A673 (cell line): ENCODE measurements at regions not wholly inside any gene's neighbourhood (a gene's known extent, or its start where the extent isn't known, plus 50 kb on each side); places are given as distances from the start of the nearest gene placed in this dataset.

Source experiments
- BruUV-seq: library from RNA; stranded (reverse); fragments of 400-500 nt; replicated peaks from 2 replicates; lab custom pipeline; 2021; lab: Mats Ljungman, UMichigan
- CTCF ChIA-PET: fragments of 300-600 bp; sonication (Branson Sonifier 250); formaldehyde crosslinking; loops from one replicate; lab custom pipeline; 2022; ENCODE audit warnings: antibody characterized with exemption; lab: Charles Lee
- POLR2A ChIA-PET: fragments of 300-600 bp; sonication (Branson Sonifier 250); formaldehyde crosslinking; loops from one replicate; lab custom pipeline; 2022; ENCODE audit warnings: antibody characterized with exemption; ENCODE audit not compliant: low non-redundant PET; lab: Charles Lee
- DNase-seq: peaks from one replicate; pipeline ENCODE4 v3.0.0-alpha.2; 2015; ENCODE audit warnings: low spot score
- H3K27ac ChIP-seq: fragments of 200-600 bp; sonication (generic); 2 replicates; pipeline ENCODE4 v1.5.1; 2016; ENCODE audit warnings: mixed run types, low read depth, mild to moderate bottlenecking, mixed read lengths, antibody characterized with exemption, low read length; ENCODE audit not compliant: poor library complexity, severe bottlenecking
- H3K27me3 ChIP-seq: fragments of 200-600 bp; sonication (generic); replicated peaks from 2 replicates; pipeline ENCODE4 v1.6.1; 2017; ENCODE audit warnings: mixed run types, low read depth, mild to moderate bottlenecking, mixed read lengths, antibody characterized with exemption, low read length; ENCODE audit not compliant: insufficient read depth, poor library complexity
- H3K36me3 ChIP-seq: fragments of 200-600 bp; sonication (generic); 2 replicates; pipeline ENCODE4 v1.6.1; 2016; ENCODE audit warnings: mixed run types, mild to moderate bottlenecking, mixed read lengths, antibody characterized with exemption, low read length; ENCODE audit not compliant: insufficient read depth, poor library complexity, severe bottlenecking
- H3K4me1 ChIP-seq: fragments of 200-600 bp; sonication (generic); 2 replicates; pipeline ENCODE4 v1.6.1; 2017; ENCODE audit warnings: mixed run types, mild to moderate bottlenecking, mixed read lengths, antibody characterized with exemption, low read length; ENCODE audit not compliant: insufficient read depth, poor library complexity, severe bottlenecking
- H3K4me3 ChIP-seq: fragments of 200-600 bp; sonication (generic); 2 replicates; pipeline ENCODE4 v1.5.1; 2016; ENCODE audit warnings: low read depth, mixed run types, mild to moderate bottlenecking, mixed read lengths, low read length; ENCODE audit not compliant: poor library complexity, severe bottlenecking
- H3K9me3 ChIP-seq: fragments of 200-600 bp; sonication (generic); 2 replicates; pipeline ENCODE4 v1.6.1; 2016; ENCODE audit warnings: mixed run types, low read depth, mild to moderate bottlenecking, mixed read lengths, antibody characterized with exemption, low read length; ENCODE audit not compliant: poor library complexity, severe bottlenecking
- CTCF ChIP-seq: fragments of 300-800, 200-600 bp; sonication (generic); conservative IDR thresholded peaks from 2 replicates; pipeline ENCODE4 v1.5.1; 2017; ENCODE audit warnings: low read depth, mild to moderate bottlenecking, antibody characterized with exemption, low read length, moderate library complexity, mixed read lengths
- EZH2 ChIP-seq: fragments of 200-600 bp; sonication (generic); IDR thresholded peaks from 2 replicates; pipeline ENCODE4 v1.6.1; 2017; ENCODE audit warnings: borderline replicate concordance, low read depth, mild to moderate bottlenecking, mixed read lengths, antibody characterized with exemption, low read length; ENCODE audit not compliant: poor library complexity, severe bottlenecking
- intact Hi-C: fragments of 100-400 bp; cut with micrococcal nuclease; formaldehyde crosslinking; loops from one replicate; pipeline ENCODE4 v1.10.0; 2022; ENCODE audit not compliant: unreplicated experiment

DNA sequence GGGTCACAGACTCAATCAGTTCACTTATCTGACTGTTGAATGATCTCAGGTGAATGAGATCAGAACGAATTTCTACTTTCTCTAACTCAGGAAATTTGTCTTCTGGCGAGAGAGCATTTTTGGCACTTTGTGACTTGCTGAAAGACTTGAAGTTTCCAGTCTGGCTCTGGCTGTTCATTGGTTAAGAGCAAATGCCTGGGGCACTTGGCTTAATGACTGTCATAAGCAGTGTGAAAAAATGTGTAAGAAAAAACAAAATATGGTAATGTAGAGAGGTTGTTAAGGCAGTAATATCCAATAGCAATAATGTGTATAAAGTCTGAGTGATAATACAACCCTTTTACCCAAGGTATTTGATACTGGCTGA is 71.3 kb upstream of the PGRMC2 start:
- ChIA-PET POLR2A (no interaction called here), CTCF (interaction anchor here (0.6 kb wide), 1 partner anchor 1057 kb away, joined by 3 read pairs; no protein-coding TSS in a partner anchor)
- no peaks in the 10 kb centered on the region for H3K9me3 ChIP-seq
- intact Hi-C loops: no loop called here
- no peaks in the 10 kb centered on the region for H3K27me3 ChIP-seq
- no peaks in the 10 kb centered on the region for H3K4me1 ChIP-seq
- H3K4me3 ChIP-seq: no peak overlapping the region
- no peak overlapping the region for H3K27ac ChIP-seq
- no peaks in the 10 kb centered on the region for H3K36me3 ChIP-seq
- no peak for DNase-seq
- BruUV-seq: no TSS peak
- no peak for TF ChIP-seq EZH2
- no peak for TF ChIP-seq CTCF

DNA sequence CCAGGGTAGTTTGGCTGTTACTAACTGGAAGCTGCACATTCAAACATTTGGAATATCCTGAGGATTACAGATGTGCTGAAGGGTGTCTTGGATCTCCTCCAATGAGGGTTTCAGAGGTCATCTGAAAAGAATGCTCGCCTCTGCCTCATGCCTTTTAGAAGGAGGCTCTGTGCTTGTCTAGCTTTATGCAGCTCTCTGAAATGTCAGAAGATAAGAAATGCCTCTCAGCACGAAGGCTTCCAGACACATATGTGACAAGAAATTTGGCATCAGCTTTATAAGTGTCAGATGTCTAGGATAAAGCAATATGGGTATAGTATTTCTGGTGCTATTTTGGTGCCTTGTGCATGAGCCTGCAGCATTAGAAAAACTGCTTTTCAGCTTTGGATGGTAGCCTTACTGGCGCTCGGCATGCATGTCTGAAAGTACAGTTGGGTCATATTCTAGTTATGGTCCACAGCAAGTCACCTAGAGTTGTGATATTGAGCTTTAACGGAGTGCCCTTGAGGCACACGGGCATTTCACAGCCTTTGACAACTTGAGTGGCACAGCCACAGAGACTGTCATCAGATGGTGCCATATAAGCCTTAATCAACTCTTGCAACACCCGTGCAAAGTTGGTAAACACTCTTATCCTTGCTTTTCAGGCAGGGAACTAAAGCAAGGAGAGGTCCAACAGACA is 70.8 kb upstream of the PGRMC2 start:
- Histone ChIP-seq H3K4me1 (no peaks in the 10 kb centered on the region), H3K4me3 (no peak overlapping the region), H3K27ac (no peak overlapping the region), H3K9me3 (no peaks in the 10 kb centered on the region), H3K36me3 (no peaks in the 10 kb centered on the region), H3K27me3 (no peaks in the 10 kb centered on the region)
- no TSS peak for BruUV-seq
- CTCF ChIA-PET: interaction anchor here (0.6 kb wide), 1 partner anchor 1058 kb away, joined by 3 read pairs; no protein-coding TSS in a partner anchor
- POLR2A ChIA-PET: no interaction called here
- TF ChIP-seq CTCF (no peak), EZH2 (no peak)
- intact Hi-C loops: no loop called here
- no peak for DNase-seq

GRCh38 chr4:128357286-128357685 is 69.7 kb upstream of the PGRMC2 start:
- Histone ChIP-seq H3K27ac (no peak overlapping the region), H3K4me1 (no peaks in the 10 kb centered on the region), H3K36me3 (no peaks in the 10 kb centered on the region), H3K9me3 (no peaks in the 10 kb centered on the region), H3K4me3 (no peak overlapping the region), H3K27me3 (no peaks in the 10 kb centered on the region)
- ChIA-PET CTCF (no interaction called here), POLR2A (no interaction called here)
- no peak for TF ChIP-seq EZH2
- no peak for TF ChIP-seq CTCF
- intact Hi-C loops: no loop called here
- no peak for DNase-seq
- BruUV-seq: no TSS peak
